ENCODE measurements at regions not wholly inside any gene's neighbourhood (a gene's known extent, or its start where the extent isn't known, plus 50 kb on each side); places are given as distances from the start of the nearest gene placed in this dataset.

DNA sequence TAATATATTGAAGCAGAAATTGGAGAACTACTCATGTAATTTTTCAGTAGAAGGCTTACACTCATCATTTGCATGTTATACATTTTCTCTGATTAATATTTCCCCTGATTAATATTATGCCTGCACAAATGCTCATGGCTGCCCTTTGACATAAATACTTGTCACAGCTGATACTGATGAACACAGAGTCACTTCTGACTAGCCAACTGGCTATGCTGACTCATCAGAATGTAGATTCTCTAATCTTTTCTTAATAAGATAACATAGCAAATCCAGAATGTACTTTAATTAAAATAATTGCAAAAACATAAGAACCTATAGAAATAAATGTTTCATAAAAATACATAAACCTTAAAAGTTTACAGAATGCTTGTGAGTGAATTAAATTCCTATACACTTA lies 52.4 kb upstream of the C4orf54 start:
- no peak overlapping the region for H3K27ac ChIP-seq (ENCODE audit: low read depth in 1 of 2, low read length in 2 of 2)
- DNase-seq = no peak
- ATAC-seq (ENCODE audit: low FRiP score) = no peak

GRCh38 chr4:99708551-99708950 lies 50.9 kb upstream of the C4orf54 start:
- peaks cover 0 to 1% of the 10 kb centered on the region in 2 donors for H3K4me1 ChIP-seq (ENCODE audit: control insufficient read depth in 1 of 2, insufficient read depth in 2 of 2, low read length in 2 of 2)
- no peak overlapping the region for H3K27ac ChIP-seq (ENCODE audit: low read depth in 1 of 2, low read length in 2 of 2)
- intact Hi-C loops (cut with DNase I) = no loop called here
- DNase-seq (no peak), ATAC-seq (ENCODE audit: low FRiP score) (no peak)
- H3K36me3 ChIP-seq (ENCODE audit: control insufficient read depth in 1 of 2, insufficient read depth in 2 of 2, low read length in 1 of 2) = no peaks in the 10 kb centered on the region
- no peaks in the 10 kb centered on the region for H3K9me3 ChIP-seq (ENCODE audit: control insufficient read depth, low read length)
- no peaks in the 10 kb centered on the region for H3K27me3 ChIP-seq (ENCODE audit: control insufficient read depth in 1 of 2, insufficient read depth in 2 of 2, low read length in 1 of 2)
- no peak overlapping the region for H3K4me3 ChIP-seq (ENCODE audit: low read length in 2 of 2)

More for the DNA sequence above, 52.4 kb upstream of the C4orf54 start:
- no peak overlapping the region for H3K4me3 ChIP-seq (ENCODE audit: low read length in 2 of 2)
- peaks cover 0 to 1% of the 10 kb centered on the region in 2 donors for H3K4me1 ChIP-seq (ENCODE audit: control insufficient read depth in 1 of 2, insufficient read depth in 2 of 2, low read length in 2 of 2)
- no peaks in the 10 kb centered on the region for H3K9me3 ChIP-seq (ENCODE audit: control insufficient read depth, low read length)
- no peaks in the 10 kb centered on the region for H3K36me3 ChIP-seq (ENCODE audit: control insufficient read depth in 1 of 2, insufficient read depth in 2 of 2, low read length in 1 of 2)
- intact Hi-C loops (cut with DNase I) = no loop called here
- no peaks in the 10 kb centered on the region for H3K27me3 ChIP-seq (ENCODE audit: control insufficient read depth in 1 of 2, insufficient read depth in 2 of 2, low read length in 1 of 2)
